Tibial nerve (tissue), 3 donors: ENCODE measurements at regions not wholly inside any gene's neighbourhood (a gene's known extent, or its start where the extent isn't known, plus 50 kb on each side); places are given as distances from the start of the nearest gene placed in this dataset.

Experiments used
- POLR2A ChIP-seq, 2 donors: fragments of 450-650 bp; IDR thresholded peaks; one replicate each; pipeline ENCODE4 v1.6.1; 2017; ENCODE audit warnings: antibody characterized with exemption in 2 of 2, mild to moderate bottlenecking in 2 of 2, moderate library complexity in 2 of 2
- TF ChIP-seq, protein P1 (sequence below), 5 experiments: fragments of 200-600 bp in 3 of 5; fragments of 450-650 bp in 2 of 5; sonication (generic) in 3 of 5; IDR thresholded peaks; one replicate each; pipeline ENCODE4 v1.5.1; 2016 to 2019; ENCODE audit warnings: antibody characterized with exemption in 5 of 5, mild to moderate bottlenecking in 3 of 5, moderate library complexity in 2 of 5

GRCh38 chr2:8615252-8615575 lies 66.6 kb upstream of the ID2 start:
- TF ChIP-seq, protein P1, sequence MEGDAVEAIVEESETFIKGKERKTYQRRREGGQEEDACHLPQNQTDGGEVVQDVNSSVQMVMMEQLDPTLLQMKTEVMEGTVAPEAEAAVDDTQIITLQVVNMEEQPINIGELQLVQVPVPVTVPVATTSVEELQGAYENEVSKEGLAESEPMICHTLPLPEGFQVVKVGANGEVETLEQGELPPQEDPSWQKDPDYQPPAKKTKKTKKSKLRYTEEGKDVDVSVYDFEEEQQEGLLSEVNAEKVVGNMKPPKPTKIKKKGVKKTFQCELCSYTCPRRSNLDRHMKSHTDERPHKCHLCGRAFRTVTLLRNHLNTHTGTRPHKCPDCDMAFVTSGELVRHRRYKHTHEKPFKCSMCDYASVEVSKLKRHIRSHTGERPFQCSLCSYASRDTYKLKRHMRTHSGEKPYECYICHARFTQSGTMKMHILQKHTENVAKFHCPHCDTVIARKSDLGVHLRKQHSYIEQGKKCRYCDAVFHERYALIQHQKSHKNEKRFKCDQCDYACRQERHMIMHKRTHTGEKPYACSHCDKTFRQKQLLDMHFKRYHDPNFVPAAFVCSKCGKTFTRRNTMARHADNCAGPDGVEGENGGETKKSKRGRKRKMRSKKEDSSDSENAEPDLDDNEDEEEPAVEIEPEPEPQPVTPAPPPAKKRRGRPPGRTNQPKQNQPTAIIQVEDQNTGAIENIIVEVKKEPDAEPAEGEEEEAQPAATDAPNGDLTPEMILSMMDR (IDR thresholded peaks at IDR 0.05): no peak
- no peak for TF ChIP-seq POLR2A (IDR thresholded peaks at IDR 0.05)
